ELF-1 (cell line): ENCODE measurements at regions not wholly inside any gene's neighbourhood (a gene's known extent, or its start where the extent isn't known, plus 50 kb on each side); places are given as distances from the start of the nearest gene placed in this dataset.
A peak's percentile ranks its signal among the peaks of the same experiment; 100 is the strongest.

ENCODE experiments used
- DNase-seq: peaks from one replicate; pipeline ENCODE4 v3.0.0-alpha.2; 2016; ENCODE audit warnings: low read depth, low spot score

DNA sequence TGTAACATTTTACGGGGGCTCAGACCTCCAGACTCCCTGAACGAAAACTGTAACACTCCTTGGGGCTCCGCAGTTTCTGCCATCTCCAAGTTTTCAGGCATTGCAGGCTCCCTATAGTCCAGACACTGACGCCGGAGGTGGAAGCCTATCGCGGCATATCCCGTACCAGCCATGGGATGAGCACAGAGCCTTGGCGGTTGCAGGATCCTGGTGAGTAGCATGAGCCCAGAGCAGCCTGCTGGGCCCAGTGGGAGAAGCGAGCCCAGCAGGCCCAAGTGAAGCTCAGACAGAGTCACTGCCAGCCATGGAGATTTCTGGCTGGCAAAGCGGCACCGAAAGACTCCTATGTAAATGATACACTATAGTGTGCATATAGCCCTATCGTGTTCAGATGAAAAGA is 446.8 kb downstream of the COL11A1 start:
- no peak for DNase-seq

DNA sequence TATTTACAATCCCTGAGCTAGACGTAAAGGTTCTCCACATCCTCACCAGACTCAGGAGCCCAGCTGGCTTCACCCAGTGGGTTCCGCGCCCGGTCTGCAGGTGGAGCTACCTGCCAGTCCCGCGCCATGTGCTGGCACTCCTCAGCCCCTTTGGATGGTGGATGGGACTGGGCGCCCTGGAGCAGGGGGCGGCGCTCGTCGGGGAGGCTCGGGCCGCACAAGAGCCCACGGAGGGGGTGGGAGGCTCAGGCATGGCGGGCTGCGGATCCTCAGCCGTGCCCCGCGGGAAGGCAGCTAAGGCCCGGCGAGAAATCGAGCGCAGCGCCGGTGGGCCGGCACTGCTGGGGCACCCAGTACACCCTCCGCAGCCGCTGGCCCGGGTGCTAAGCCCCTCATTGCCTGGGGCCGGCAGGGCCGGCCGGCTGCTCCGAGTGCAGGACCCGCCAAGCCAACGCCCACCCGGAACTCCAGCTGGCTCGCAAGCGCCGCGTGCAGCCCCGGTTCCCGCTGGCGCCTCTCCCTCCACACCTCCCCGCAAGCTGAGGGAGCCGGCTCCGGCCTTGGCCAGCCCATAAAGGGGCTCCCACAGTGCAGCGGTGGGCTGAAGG is 448.3 kb downstream of the COL11A1 start:
- DNase-seq = peak; percentile 23

DNA sequence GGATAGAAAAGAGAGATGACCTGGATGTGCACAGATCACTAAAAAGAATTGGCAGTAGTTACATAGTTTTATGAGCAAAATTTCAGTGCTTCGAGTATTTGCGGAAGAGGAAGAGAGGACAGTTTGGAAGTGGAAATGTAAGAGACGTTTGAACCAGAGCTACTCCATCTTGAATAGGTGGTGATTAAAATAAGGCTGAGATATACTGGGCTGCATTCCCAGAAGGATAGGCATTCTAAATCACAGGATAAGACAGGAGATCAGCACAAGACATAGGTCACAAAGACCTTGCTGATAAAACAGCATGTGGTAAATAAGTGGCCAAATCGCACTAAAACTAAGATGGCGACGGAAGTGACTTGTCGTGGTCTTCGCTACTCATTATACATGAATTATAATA is 453.3 kb downstream of the COL11A1 start:
- DNase-seq = no peak

DNA sequence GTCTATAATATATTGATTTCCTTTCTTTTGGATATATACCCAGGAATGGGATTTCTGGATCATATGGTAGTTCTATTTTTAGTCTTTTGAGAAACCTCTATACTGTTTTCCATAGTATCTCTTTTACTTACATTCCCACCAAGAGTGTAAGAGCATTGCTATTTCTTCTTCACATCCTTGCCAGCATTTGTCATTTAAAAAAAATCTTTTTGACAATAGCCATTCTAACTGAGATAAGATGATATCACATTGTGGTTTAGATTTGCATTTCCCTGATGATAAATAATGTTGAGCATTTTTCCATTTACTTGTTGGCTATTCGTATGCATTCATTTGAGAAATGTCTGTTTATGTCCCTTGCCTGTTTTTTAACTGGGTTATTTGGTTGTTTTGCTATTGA is 467.4 kb downstream of the COL11A1 start:
- no peak for DNase-seq

DNA sequence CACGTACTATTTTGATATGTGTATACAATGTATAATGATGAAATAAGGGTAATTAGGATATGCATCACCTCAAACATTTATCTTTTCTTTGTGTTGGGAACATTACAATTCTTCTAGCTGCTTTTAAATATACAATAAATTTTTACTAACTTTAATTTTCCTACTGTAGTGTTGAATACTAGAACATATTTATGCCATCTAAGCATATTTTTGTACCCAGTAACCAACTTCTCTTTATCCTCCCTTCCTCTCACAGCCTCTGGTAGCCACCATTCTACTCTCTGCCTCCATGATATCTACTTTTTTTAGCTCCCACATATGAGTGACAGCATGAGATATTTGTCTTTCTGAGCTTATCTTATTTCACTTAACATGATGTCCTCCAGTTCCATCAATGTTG is 468.0 kb downstream of the COL11A1 start:
- no peak for DNase-seq

DNA sequence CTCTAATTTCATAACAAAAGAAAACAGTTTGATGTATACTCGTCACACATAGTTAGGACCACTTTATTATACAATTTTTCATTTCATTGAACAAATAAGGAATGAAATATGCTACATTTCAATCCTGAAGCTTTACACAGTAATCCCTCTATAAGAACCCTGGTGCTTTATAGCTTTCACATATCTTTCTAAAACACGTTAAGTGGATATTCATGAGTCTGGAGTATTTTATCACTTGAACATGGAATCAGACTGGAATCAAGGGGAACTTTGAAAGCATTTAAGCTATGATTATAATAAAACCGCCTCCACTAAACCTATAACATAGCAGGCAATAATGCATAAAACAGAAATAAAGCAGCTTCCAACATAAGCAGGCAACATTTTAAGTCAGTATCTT is 476.6 kb downstream of the COL11A1 start:
- no peak for DNase-seq

DNA sequence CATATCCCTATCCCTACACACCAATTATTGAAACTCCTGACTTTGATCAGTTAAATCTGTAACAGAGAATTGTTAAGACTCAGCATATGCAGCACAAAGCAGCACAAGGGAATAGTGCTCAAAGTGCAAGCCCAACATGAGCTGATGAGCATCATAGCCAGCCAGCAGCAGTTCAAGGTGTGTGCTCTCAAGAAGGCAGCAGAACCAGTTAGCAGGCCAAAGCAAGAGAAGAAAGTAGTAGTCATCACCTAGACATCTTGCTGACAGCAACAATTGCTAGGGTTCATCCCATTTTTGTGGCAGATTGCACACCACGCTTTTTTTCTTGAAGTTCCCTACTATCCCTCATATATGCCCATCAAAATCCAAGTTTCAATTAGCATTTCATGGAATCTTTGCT is 478.3 kb downstream of the COL11A1 start:
- no peak for DNase-seq

DNA sequence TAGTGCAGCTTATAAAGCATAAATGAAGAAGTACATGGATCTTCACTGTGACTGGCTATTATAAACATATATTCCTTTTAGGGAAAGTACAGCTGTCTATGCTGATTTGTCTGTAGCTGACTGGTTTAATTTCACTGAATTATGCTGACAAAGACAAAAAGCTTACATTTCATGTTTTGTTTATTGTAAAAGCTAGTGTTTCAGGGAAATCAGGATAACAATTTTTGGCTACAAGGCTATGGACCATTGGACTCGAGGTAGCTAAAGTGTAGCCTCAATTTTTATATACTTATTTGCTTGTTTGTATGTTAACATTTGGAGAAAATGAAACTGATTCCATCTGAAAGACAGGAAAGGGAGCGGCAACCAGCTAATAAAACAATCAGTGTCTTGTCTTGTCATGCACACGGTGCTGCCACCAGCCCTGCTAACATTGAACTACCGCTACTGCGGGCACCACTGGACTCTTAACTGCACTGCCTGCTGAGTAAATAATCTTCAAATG is 480.2 kb downstream of the COL11A1 start:
- no peak for DNase-seq

DNA sequence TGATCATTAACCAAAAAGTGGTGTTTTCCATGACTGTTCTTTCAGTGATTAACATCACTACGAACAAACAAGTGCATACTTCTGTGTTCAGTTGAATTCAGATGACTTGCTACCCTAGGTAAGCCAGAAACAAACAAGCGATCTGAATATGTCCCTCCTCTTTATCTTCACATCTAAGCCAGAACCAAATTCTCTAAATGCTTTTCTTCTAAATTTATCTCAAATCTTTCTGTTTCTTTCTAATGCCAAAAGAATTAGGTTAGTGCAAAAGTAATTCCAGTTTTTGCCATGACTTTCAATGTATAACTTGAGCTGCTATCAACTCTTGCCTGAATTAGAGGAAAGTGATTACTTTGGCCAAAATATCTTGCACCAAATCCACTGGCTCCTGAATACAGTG is 481.2 kb downstream of the COL11A1 start:
- DNase-seq = no peak

DNA sequence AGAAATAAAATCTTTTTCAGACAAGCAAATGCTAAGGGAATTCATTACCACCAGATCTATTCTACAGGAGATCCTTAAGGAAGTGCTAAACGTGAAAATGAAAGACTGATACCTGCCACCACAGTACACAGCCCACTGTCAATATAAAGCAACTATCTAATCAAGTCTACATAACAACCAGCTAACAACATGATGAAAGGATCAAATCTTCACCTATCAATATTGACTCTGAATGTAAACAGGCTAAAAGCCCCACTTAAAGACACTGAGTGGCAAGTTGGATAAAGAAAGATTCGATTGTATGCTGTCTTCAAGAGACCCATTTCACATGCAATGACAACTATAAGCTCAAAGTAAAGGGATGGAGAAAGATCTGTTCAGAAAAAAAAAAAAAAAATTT is 492.4 kb downstream of the COL11A1 start:
- no peak for DNase-seq

DNA sequence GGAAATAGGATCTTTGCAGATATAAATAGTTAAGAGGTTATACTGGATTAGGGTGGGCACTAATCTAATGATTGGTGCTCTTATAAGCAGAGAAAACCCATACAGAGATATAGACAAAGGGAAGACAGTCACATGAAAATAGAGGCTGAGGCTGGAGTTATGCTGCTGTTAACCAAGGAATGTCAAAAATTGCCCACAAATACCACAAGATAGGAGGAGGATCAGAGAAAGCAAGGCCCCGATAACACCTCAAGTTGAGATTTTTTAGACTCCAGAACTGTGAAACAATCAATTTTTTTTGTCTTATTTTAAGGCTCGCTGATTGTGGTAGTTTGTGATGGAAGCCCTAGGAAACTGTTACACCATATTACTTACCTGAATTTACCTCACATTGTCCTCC is 513.2 kb downstream of the COL11A1 start:
- no peak for DNase-seq

DNA sequence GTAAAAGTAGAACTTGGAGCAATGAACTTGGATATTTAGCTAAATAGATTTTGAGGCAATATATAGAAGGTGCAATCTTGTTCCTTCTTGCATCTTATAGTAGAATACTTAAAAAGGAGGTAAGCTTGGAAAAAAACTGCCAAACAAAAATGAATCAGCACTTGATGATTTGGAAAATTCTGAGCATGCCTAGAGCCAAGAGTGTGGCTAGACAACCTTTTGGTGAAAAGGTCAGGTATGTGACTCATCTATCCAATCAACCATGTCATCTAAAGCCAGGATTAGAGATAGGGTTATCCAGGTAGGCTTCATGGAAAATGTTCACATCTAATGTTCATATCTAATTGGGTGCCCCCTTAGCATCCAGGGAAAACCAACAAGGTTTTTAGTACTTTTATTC is 515.0 kb downstream of the COL11A1 start:
- DNase-seq = no peak

DNA sequence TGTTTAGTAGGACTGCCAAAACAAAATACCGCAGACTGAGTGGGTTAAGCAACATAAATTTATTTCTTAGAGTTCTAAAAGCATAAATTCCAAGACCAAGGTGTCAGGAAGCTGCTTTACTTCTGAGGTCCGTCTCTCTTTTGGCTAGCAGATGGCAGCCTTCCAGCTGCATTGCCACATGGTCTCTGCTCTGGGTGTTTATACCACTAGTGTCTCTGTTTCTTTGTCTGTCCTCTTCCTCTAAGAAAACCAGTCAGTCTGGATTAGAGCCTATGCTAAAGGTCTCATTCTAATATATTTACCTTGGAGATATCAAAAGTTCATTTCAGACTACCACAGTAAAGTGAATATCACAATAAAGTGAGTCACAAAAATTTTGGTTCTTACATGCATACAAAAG is 519.8 kb downstream of the COL11A1 start:
- no peak for DNase-seq

DNA sequence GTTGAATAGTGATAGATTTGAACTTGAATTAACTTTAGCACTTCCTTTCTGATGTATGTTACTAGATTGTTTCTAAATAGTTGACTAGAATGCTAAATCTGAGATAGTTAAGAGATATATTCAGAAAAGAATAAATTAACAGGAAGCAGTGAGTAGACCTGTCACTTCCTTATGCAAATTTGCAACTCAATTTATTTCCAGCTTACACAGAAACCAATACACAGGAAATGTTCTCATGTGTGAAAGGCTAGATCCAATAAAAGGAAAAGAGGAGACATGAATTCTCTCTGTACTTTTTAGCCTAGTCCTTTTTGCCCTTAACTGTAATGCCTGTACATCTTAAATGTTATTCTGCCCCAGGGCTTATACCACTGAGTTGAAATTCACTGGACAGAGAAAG is 522.3 kb downstream of the COL11A1 start:
- DNase-seq = no peak

DNA sequence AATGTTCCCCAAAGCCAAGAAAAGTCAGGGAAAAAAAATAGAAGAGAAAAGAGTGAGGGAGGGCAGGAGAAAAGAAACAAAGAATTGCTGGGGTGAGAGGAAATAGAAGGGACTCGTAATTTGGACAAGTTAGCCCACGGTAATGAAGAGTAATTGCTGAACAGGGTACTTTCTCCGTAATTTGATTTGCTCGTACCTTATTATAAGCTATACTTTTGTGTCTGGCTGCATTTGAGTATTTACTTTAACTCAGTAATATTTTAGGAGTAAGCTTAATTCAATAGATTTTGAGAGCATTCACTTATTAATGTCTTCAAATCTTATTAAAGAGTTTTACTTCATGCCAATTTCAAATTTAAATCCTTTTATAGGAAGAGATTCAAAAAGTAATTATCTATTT is 527.5 kb downstream of the COL11A1 start:
- DNase-seq = no peak

DNA sequence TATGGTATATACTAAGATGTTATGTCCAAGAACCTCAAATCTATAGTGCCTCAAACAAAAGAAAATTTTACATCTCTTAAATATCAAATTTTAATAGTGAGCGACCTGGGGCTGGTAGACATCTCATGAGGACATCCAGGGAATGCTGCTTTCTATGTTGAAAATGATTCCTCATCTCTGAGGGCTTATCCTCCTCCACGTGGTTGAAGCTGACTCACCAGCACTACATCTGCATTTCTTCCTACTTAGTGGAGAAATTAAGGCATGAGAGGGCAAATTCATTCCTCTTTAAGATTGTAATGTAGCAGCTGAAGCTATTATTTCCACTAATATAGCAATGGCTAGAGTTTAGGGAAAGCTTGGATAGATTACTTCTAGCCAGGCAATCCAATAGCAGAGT is 529.5 kb downstream of the COL11A1 start:
- no peak for DNase-seq

DNA sequence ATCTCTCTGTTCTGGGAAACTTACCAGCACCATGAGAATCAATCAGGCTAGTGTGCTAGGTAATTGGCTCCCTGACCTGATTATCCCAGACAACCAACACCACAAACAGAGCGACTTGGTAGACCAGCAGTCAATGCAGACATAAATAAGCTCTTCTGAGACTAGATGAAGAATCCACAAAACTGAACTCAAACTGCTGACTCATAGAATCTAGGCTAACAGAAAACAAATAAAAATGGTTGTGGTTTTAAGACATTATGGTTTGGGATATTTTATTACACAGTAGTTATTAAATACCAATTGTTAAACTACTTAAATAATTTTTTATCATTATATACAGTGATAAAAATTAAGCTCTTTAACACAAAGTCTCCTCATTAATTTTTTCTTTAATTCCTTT is 535.7 kb downstream of the COL11A1 start:
- no peak for DNase-seq

DNA sequence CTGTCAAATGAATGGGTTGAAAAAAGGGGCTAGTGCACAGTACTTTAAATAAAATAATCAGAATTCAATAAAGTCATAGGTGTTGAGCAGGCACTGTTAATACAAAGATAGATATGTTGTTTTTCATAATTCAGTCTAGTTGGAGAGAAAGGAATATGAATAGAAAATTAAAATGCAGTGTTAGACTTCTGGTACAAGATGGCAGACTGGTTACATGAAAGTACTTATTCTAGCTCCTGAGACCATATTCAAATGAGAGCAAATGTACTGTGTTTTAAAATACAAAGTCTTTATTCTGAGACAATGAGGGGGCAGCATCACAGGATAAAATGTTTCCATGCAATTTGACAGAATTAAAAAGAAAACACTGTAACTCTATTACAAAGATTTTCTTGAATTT is 542.1 kb downstream of the COL11A1 start:
- no peak for DNase-seq

DNA sequence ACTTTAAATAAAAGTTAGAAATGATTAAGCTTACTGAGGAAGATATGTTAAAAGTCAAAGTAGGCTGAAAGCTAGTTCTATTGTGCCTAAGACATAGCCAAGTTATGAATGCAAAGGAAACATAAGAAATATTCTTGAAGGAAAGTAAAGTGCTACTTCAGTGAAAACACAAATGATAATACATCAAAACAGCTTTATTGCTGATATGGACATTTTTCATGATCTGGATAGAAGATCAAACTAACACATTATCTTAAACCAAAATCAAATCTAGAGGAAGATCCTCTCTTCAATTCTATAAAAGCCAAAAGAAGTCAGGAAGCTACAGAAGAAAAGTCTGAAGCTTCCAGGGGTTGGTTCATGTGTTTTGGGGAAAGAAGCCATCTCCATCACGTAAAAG is 545.9 kb downstream of the COL11A1 start:
- DNase-seq = no peak

DNA sequence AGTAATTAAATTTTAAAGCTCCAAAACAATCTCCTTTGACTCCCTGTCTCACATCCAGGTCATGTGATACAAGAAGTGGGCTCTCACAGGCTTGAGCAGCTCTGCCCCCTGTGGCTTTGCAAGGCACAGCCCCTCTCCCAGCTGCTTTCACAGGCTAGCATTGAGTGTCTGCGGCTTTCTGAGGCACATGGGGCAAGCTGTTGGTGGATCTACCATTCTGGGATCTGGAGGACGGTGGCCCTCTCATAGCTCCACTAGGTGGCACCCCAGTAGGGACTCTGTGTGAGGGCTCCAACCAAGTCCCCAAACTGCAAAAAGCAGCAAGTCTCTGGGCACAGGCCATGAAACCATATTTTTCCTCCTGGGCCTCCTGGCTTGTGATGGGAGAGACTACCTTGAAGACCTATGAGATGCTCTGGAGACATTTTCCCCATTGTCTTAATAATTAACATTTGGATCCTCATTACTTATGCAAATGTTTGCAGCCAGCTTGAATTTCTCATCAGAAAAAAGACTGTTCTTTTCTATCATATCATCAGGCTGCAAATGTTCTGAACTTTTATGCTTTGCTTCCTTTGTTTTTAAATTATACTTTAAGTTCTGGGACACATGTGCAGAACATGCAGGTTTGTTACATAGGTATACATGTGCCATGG is 554.1 kb upstream of the OLFM3 start:
- peak; percentile 72 for DNase-seq

DNA sequence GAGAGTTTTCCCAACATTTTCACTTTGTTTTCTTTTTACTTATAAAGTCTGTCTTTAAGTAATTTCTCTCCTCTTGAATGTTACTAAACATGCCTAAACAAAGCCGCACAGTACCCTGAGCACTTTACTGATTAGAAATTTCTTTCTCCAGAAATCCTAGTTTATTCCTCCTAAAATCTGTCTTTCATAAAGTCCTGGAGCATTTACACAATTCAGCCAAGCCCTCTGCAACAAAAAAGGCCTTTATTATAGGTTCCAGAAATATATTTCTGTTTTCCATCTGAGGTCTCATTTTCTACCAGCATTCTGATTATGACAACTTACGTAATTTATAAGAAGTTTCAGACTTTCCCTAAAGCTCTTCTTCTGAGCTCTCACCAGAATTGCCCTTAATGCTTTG is 549.5 kb upstream of the OLFM3 start:
- DNase-seq = no peak

DNA sequence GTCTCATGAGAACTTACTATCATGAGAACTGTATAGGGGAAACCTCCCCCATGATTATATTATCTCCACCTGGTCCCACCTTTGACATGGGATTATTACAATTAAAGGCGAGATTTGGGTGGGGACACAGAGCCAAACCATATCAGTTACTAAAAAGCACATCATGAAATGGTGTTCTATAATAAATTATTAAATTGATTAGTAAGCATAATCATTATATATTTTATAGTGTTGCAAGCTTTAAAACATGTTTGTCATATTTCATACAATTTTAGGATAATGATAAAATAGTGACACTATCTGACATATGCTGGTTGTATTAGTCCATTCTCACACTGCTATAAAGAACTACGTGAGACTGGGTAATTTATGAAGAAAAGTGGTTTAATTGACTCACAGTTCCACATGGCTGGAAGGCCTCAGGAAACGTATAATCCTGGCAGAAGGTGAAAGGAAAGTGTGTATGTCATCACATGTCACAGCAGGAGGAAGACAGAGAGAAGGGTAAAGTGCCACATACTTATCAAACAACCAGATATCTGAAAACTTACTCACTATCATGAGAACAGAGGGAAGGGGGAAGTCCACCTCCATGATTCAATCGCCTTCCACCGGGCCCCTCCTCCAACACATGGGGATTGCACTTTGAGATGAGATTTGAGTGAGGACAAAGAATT is 539.2 kb upstream of the OLFM3 start:
- DNase-seq = no peak

DNA sequence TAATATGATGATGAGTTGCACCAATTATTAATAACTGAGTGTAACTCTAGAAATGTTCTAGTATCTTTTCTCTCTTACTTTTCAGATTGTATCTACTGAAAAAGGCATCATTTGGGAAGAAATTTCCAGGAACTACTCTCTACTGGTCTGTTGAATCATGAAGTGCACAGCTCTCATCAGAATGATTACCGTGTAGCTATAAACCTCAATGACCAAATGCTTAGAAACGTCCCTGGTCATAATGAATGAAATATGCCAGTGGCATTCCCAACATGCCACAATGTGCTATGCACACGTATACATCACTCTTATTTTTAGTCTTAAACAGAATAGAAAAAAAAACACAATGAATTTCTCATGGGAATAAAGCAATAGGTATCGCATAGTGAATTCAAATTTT is 534.3 kb upstream of the OLFM3 start:
- DNase-seq = no peak
